Type B pancreatic cell (in vitro differentiated cells): ENCODE measurements at regions not wholly inside any gene's neighbourhood (a gene's known extent, or its start where the extent isn't known, plus 50 kb on each side); places are given as distances from the start of the nearest gene placed in this dataset.

Experiments used
- DNase-seq: peaks from one replicate; pipeline ENCODE4 v3.0.0; 2021; ENCODE audit warnings: mixed read lengths; ENCODE audit not compliant: unreplicated experiment; ENCODE audit errors: extremely low spot score
- H3K27ac Mint-ChIP-seq: 2 replicates; pipeline ENCODE4 v1.8.0; 2021; ENCODE audit warnings: mild to moderate bottlenecking, mixed read lengths
- H3K27me3 Mint-ChIP-seq: 2 replicates; pipeline ENCODE4 v1.8.0; 2021; ENCODE audit warnings: mixed read lengths
- H3K36me3 Mint-ChIP-seq: 2 replicates; pipeline ENCODE4 v1.8.0; 2021; ENCODE audit warnings: mixed read lengths
- H3K4me1 Mint-ChIP-seq: one replicate; pipeline ENCODE4 v1.8.0; 2021; ENCODE audit warnings: mixed read lengths; ENCODE audit not compliant: unreplicated experiment
- H3K4me3 Mint-ChIP-seq: 2 replicates; pipeline ENCODE4 v1.8.0; 2021; ENCODE audit warnings: mild to moderate bottlenecking, mixed read lengths
- H3K9me3 Mint-ChIP-seq: 2 replicates; pipeline ENCODE4 v1.8.0; 2021; ENCODE audit warnings: mixed read lengths
- TF ChIP-seq, protein P1 (sequence below): fragments of 200-600 bp; sonication (generic); conservative IDR thresholded peaks from 2 replicates; pipeline ENCODE4 v1.5.0; 2021; ENCODE audit warnings: antibody characterized with exemption, mild to moderate bottlenecking

DNA sequence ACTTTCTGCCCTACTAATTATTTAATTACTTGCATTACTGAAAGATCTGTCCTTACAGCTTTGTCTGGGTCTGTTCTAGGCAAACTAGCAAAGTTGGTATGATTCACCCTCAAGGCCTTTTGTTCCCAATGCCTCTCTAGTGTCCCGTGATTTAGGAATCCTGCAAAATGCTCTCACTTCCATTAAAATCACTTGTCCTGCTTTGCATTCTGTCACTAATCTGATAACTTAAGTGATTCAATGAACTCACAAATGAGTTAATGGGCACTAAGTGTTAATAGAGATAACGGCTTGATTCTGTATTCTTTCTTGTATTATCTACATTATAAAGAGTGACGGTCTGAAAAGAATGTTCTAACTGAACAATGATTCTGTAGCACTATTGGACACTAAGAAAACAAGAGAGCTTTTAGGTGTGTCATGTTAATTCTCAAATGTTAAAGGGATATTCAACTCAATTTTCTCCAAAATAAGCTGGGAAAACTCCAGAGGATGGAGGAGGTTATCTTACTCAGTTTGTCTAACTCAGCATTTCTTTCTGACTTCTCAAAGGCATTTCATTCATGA lies 697.3 kb downstream of the CETN3 start:
- DNase-seq: no peak
- Mint-ChIP-seq H3K36me3 (no peaks in the 10 kb centered on the region), H3K27me3 (no peaks in the 10 kb centered on the region), H3K4me1 (no peaks in the 10 kb centered on the region), H3K4me3 (no peak overlapping the region), H3K9me3 (no peaks in the 10 kb centered on the region), H3K27ac (no peak overlapping the region)
- TF ChIP-seq, protein P1, sequence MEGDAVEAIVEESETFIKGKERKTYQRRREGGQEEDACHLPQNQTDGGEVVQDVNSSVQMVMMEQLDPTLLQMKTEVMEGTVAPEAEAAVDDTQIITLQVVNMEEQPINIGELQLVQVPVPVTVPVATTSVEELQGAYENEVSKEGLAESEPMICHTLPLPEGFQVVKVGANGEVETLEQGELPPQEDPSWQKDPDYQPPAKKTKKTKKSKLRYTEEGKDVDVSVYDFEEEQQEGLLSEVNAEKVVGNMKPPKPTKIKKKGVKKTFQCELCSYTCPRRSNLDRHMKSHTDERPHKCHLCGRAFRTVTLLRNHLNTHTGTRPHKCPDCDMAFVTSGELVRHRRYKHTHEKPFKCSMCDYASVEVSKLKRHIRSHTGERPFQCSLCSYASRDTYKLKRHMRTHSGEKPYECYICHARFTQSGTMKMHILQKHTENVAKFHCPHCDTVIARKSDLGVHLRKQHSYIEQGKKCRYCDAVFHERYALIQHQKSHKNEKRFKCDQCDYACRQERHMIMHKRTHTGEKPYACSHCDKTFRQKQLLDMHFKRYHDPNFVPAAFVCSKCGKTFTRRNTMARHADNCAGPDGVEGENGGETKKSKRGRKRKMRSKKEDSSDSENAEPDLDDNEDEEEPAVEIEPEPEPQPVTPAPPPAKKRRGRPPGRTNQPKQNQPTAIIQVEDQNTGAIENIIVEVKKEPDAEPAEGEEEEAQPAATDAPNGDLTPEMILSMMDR: no peak

DNA sequence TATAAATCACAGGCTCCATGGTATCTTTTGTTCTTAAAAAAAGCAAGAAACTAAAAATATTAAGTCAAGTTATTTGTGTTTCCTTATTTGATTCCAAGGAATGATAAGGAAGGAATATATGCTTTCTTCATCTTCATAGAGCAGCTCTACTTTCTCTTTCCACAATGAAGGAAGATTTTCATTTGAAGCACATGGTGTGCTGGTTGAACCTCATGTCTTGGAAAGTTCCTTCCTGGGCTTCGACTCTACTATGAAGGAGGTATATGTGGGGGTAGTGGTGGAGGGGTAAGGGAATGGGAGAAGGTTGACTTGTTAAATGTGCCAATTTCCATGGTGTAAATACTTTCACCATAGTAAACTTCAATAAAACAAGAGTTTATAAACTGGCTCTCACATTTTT lies 698.0 kb downstream of the CETN3 start:
- Mint-ChIP-seq H3K27ac (no peak overlapping the region), H3K4me1 (no peaks in the 10 kb centered on the region), H3K9me3 (no peaks in the 10 kb centered on the region), H3K27me3 (no peaks in the 10 kb centered on the region), H3K4me3 (no peak overlapping the region), H3K36me3 (no peaks in the 10 kb centered on the region)
- TF ChIP-seq, protein P1: no peak
- no peak for DNase-seq

DNA sequence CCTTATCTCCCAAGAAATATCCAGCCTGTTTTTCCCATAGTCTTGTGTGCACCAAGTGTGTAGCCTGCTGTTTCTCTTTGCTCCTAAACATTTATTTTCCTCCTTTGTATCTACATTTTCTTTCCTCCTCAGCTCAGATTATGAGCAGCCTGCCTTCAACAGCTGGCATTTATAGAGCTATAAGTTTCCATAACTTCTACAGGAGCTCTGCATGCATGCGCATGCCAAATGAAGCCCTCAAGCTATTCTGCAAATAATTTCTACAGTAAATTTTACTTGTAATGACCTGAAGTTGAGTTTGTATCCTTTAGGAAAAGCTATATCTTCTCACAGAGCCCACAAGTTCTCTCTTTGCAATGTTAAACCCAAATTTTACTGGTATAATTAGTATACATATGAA lies 699.5 kb downstream of the CETN3 start:
- Mint-ChIP-seq H3K27me3 (no peaks in the 10 kb centered on the region), H3K36me3 (no peaks in the 10 kb centered on the region), H3K27ac (no peak overlapping the region), H3K4me3 (no peak overlapping the region), H3K9me3 (no peaks in the 10 kb centered on the region), H3K4me1 (no peaks in the 10 kb centered on the region)
- TF ChIP-seq, protein P1: no peak
- no peak for DNase-seq

DNA sequence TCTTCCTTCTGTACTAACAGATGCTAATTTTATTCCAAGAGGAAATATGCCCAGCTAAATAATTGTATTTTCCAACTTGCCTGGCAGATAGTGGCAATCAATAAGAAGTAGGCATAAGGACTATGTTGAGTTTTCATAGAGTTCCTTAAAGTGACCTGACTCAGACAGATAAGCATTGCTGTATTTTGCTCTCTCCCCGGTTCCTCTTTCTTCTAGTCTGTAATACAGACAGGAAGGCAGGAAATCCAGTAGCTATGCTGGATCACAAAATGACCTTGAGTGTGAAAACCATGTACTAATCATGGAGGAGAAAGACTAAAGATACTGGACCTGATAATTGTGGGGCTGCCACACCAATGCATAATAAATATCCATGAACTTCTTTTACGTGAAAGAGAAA lies 701.7 kb downstream of the CETN3 start:
- TF ChIP-seq, protein P1: no peak
- Mint-ChIP-seq H3K4me1 (no peaks in the 10 kb centered on the region), H3K9me3 (no peaks in the 10 kb centered on the region), H3K36me3 (no peaks in the 10 kb centered on the region), H3K27me3 (no peaks in the 10 kb centered on the region), H3K27ac (no peak overlapping the region), H3K4me3 (no peak overlapping the region)
- DNase-seq: no peak

DNA sequence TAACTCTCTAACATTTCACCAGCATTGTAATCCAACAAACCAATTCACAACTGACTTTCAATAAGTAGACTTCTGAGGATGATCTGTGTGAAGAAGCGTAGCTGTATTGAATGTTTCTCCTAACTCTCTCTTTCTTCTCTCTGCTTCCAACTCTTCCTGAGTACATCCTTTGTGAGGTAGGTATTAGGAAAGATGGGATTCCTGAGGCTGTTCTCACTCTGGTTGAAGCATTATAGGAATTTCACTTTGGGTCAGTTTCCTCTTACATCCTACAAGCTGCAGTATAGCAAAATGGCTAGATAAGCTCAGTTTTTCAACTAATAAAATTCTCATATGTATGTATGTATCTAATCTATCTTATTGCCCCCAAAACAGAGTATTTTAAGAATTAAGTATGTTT lies 702.8 kb downstream of the CETN3 start:
- H3K36me3 Mint-ChIP-seq: no peaks in the 10 kb centered on the region

More for the DNA sequence above, 702.8 kb downstream of the CETN3 start:
- H3K27ac Mint-ChIP-seq: no peak overlapping the region
- no peaks in the 10 kb centered on the region for H3K27me3 Mint-ChIP-seq
- H3K4me1 Mint-ChIP-seq: no peaks in the 10 kb centered on the region
- TF ChIP-seq, protein P1: no peak
- H3K4me3 Mint-ChIP-seq: no peak overlapping the region
- H3K9me3 Mint-ChIP-seq: no peaks in the 10 kb centered on the region
- DNase-seq: no peak
